Pancreas (tissue), 10 donors: ENCODE measurements at regions not wholly inside any gene's neighbourhood (a gene's known extent, or its start where the extent isn't known, plus 50 kb on each side); places are given as distances from the start of the nearest gene placed in this dataset.

Source experiments
- ATAC-seq, 4 donors: fragments of 200-7000 bp; cut with Tn5 transposase; one replicate each; pipeline versions ENCODE4 v1.8.0 to v1.9.1; 2020; ENCODE audit warnings: mild to moderate bottlenecking in 4 of 4, moderate library complexity in 4 of 4
- DNase-seq, 6 donors: peaks; one replicate each; pipeline ENCODE4 v3.0.0-alpha.2; 2020
- FAIRE-seq: peaks from 2 replicates; lab custom pipeline; 2012; peaks lifted over from hg19 to GRCh38; lab: Jason Lieb, UNC
- H3K27ac ChIP-seq, 4 donors: fragments of 200-600 bp; sonication (generic); 1 replicate in 3 of 4; 2 replicates in 1 of 4; pipeline versions ENCODE4 v1.5.0 to v1.8.0; 2020
- H3K27me3 ChIP-seq, 4 donors: fragments of 200-600 bp; one replicate each; pipeline ENCODE4 v1.8.0; 2021
- H3K36me3 ChIP-seq, 3 donors: fragments of 200-600 bp; sonication (generic) in 1 of 3; one replicate each; pipeline versions ENCODE4 v1.5.0 to v1.8.0; 2020 to 2021
- H3K4me1 ChIP-seq, 3 donors: fragments of 200-600 bp; one replicate each; pipeline ENCODE4 v1.8.0; 2021
- H3K4me3 ChIP-seq, 4 donors: fragments of 200-600 bp; sonication (generic) in 2 of 4; one replicate each; pipeline versions ENCODE4 v1.5.0 to v1.8.0; 2020 to 2021
- H3K9me3 ChIP-seq, 4 donors: fragments of 200-600 bp; one replicate each; pipeline ENCODE4 v1.8.0; 2021
- CTCF ChIP-seq, 4 donors: fragments of 200-600 bp; sonication (generic) in 3 of 4; IDR thresholded peaks; one replicate each; pipeline versions ENCODE4 v1.5.0 to v1.8.0; 2021; ENCODE audit warnings: antibody characterized with exemption in 4 of 4
- WGBS, 2 donors: extraction: QIAGEN DNeasy Blood & Tissue Kit; methylation state at CpG; one replicate each; pipeline ENCODE4 v1.1.7; 2013; 5-methylcytosine and 5-hydroxymethylcytosine counted together
- intact Hi-C, 3 donors: fragments of 100-400 bp; cut with DNase I; formaldehyde crosslinking; loops; one replicate each; pipeline versions ENCODE4 v1.11.1 to v1.14.2; 2022
- donor health status: healthy with polysubstance abuse.
- donor health status: DM: no; HTN: no; CAD: no; lungs with moderate emphysema.
- donor health status: DM: no; HTN: no; CAD: no.
- donor health status: control.
- donor health status: control.
- donor health status: Bipolar disorder and iron deficiency.
- donor health status: DM: yes; HTN: yes; CAD: no.
- donor health status: DM: no; HTN: no; CAD: no.
- donor health status: DM: no; HTN: no; CAD: no.
- donor health status: DM: yes; HTN: yes; CAD: no.

DNA sequence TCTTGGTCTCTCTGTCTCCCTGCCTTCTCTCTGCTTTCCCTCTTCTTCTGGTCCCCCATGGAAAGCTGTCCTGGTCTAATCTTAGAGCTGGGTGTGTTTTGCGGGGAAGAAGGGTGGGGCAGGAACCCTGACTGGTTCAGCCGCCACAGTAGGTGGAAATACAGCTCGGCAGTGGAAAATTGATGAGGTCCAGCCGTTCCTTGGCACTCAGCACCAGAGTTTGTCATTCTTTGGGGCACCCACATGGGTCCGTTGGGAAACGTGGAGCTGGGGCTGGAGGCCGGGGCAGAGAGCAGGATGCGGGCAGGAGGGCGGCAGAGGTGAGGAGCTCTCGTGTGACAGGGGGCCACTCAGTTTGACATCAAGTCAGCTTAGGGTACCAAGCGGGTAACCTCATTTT is 364.2 kb upstream of the AMELY start:
- ATAC-seq (no peak), DNase-seq (no peak), FAIRE-seq (no peak)
- H3K27ac ChIP-seq, result no peak overlapping the region
- H3K4me3 ChIP-seq, result no peak overlapping the region
- no peak for TF ChIP-seq CTCF (IDR thresholded peaks at IDR 0.05)
- H3K36me3 ChIP-seq, result no peaks in the 10 kb centered on the region
- WGBS, 2 donors, result 47% methylated on average over 11 of the region's 11 CpGs; no CpG with 5 or more reads in 1 of the 2 donors
- intact Hi-C loops, result no loop called here
- H3K27me3 ChIP-seq, result no peaks in the 10 kb centered on the region
- H3K9me3 ChIP-seq, result no peaks in the 10 kb centered on the region
- no peaks in the 10 kb centered on the region for H3K4me1 ChIP-seq

GRCh38 chrY:7275014-7275413 is 363.5 kb upstream of the AMELY start:
- DNase-seq (no peak), FAIRE-seq (no peak), ATAC-seq (no peak)
- H3K27ac ChIP-seq, result no peak overlapping the region
- WGBS, 2 donors, result 16% methylated on average over 18 of the region's 18 CpGs; no CpG with 5 or more reads in 1 of the 2 donors
- intact Hi-C loops, result no loop called here
- no peak for TF ChIP-seq CTCF (IDR thresholded peaks at IDR 0.05)
- no peaks in the 10 kb centered on the region for H3K4me1 ChIP-seq
- H3K4me3 ChIP-seq, result no peak overlapping the region
- H3K27me3 ChIP-seq, result no peaks in the 10 kb centered on the region
- no peaks in the 10 kb centered on the region for H3K36me3 ChIP-seq
- no peaks in the 10 kb centered on the region for H3K9me3 ChIP-seq

GRCh38 chrY:7274369-7274913 is 362.9 kb upstream of the AMELY start:
- 1% methylated on average over 54 of the region's 54 CpGs; no CpG with 5 or more reads in 1 of the 2 donors for WGBS, 2 donors
- no peak for FAIRE-seq
- Histone ChIP-seq H3K4me1 (no peaks in the 10 kb centered on the region), H3K36me3 (no peaks in the 10 kb centered on the region), H3K4me3 (no peak overlapping the region), H3K27me3 (no peaks in the 10 kb centered on the region), H3K27ac (no peak overlapping the region), H3K9me3 (no peaks in the 10 kb centered on the region)
- ATAC-seq, result no peak
- peak in 1 of 6 donors; percentile 3 for DNase-seq
- intact Hi-C loops, result no loop called here
- no peak for TF ChIP-seq CTCF (IDR thresholded peaks at IDR 0.05)

DNA sequence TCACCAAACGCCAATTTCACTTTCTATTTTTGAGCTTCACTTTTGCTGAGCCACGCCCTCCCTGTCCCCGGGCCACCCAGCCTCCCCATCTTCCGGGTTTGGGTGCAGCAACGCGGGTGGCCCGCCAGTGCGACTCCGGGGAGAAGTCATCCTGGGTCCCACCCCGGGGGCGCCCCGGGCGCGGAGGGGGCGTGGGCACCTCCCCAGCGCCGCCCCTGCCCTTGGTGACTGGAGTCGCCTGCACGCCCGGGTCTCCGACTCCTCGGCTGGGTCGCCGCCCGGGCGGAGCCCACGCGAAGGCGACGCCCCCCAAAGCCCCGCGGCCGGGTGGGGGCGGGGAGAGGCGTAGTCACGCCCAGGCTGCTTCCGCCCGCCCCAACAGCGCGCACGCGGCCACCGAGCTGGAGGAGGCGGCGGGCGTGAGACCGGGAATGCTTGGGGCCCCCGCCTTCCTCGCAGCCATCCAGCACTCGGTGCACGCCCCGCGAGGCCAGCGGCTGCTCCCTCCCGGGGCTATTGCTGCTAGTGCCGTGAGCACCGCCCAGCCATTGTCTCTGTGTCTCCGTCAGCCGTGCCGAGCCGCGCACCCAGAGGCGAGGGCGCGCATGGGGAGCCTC is 362.1 kb upstream of the AMELY start:
- no peak overlapping the region for H3K4me3 ChIP-seq
- ATAC-seq, result no peak
- FAIRE-seq, result no peak
- H3K4me1 ChIP-seq, result no peaks in the 10 kb centered on the region
- no peak for TF ChIP-seq CTCF (IDR thresholded peaks at IDR 0.05)
- no peaks in the 10 kb centered on the region for H3K27me3 ChIP-seq
- no peaks in the 10 kb centered on the region for H3K9me3 ChIP-seq
- peak in 1 of 6 donors; percentile 66 for DNase-seq
- 1% methylated on average over 65 of the region's 65 CpGs; no CpG with 5 or more reads in 1 of the 2 donors for WGBS, 2 donors
- no peak overlapping the region for H3K27ac ChIP-seq
- intact Hi-C loops, result no loop called here
- H3K36me3 ChIP-seq, result no peaks in the 10 kb centered on the region

GRCh38 chrY:7272556-7273195 is 361.1 kb upstream of the AMELY start:
- no peak overlapping the region for H3K4me3 ChIP-seq
- DNase-seq, result peak in 1 of 6 donors; percentile 57
- no peak for FAIRE-seq

More at GRCh38 chrY:7272556-7273195, 361.1 kb upstream of the AMELY start:
- no peak for ATAC-seq
- Histone ChIP-seq H3K27me3 (no peaks in the 10 kb centered on the region), H3K4me1 (no peaks in the 10 kb centered on the region), H3K9me3 (no peaks in the 10 kb centered on the region), H3K36me3 (no peaks in the 10 kb centered on the region), H3K27ac (no peak overlapping the region)
- intact Hi-C loops, result no loop called here
- WGBS, 2 donors, result 5% methylated on average over 24 of the region's 24 CpGs; no CpG with 5 or more reads in 1 of the 2 donors
- no peak for TF ChIP-seq CTCF (IDR thresholded peaks at IDR 0.05)
